ENCODE measurements at regions not wholly inside any gene's neighbourhood (a gene's known extent, or its start where the extent isn't known, plus 50 kb on each side); places are given as distances from the start of the nearest gene placed in this dataset.

DNA sequence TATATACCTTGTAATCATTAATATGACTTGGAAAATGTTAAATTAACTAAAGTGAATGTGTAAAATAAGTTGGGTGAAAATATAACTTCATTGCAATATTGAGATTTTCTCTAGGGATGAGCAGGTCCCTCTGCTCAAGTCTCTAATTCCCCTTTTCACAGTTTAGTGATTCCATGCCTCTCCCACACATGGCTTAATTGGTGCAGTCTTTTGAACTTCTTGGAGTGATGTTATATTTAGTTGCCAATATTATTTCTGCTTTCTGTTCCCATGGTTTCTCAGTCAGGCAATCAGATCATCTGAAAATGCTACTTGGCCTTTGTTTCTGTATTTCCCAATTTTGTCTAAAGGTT is 233.7 kb upstream of the SPOPL start:
- Histone ChIP-seq H3K79me2 (ENCODE audit: insufficient read depth, low read length) (no peaks in the 10 kb centered on the region), H3K9me3 (ENCODE audit: low read length) (no peaks in the 10 kb centered on the region), H3K27ac (ENCODE audit: low read depth, low read length, poor library complexity, severe bottlenecking) (no peak overlapping the region), H3K9ac (ENCODE audit: low read length) (no peak overlapping the region), H3F3A (ENCODE audit: insufficient read depth, low read length) (no peaks in the 10 kb centered on the region), H3K27me3 (ENCODE audit: insufficient read depth, low read length) (no peaks in the 10 kb centered on the region), H4K20me1 (ENCODE audit: insufficient read depth, low read length) (no peaks in the 10 kb centered on the region), H3K9me2 (ENCODE audit: low read depth, low read length) (no peaks in the 10 kb centered on the region; the same call in 1 of the 2 replicates), H3K36me3 (ENCODE audit: insufficient read depth, low read length) (no peaks in the 10 kb centered on the region), H3K4me3 (ENCODE audit: low read depth, low read length, poor library complexity, severe bottlenecking) (no peak overlapping the region), H3K4me1 (ENCODE audit: insufficient read depth, low read length, severe bottlenecking) (no peaks in the 10 kb centered on the region), H3K4me2 (ENCODE audit: low read length) (no peak overlapping the region), H2AFZ (ENCODE audit: low read length) (no peak overlapping the region)
- TF ChIP-seq, protein P1, sequence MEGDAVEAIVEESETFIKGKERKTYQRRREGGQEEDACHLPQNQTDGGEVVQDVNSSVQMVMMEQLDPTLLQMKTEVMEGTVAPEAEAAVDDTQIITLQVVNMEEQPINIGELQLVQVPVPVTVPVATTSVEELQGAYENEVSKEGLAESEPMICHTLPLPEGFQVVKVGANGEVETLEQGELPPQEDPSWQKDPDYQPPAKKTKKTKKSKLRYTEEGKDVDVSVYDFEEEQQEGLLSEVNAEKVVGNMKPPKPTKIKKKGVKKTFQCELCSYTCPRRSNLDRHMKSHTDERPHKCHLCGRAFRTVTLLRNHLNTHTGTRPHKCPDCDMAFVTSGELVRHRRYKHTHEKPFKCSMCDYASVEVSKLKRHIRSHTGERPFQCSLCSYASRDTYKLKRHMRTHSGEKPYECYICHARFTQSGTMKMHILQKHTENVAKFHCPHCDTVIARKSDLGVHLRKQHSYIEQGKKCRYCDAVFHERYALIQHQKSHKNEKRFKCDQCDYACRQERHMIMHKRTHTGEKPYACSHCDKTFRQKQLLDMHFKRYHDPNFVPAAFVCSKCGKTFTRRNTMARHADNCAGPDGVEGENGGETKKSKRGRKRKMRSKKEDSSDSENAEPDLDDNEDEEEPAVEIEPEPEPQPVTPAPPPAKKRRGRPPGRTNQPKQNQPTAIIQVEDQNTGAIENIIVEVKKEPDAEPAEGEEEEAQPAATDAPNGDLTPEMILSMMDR (IDR thresholded peaks at IDR 0.05; ENCODE audit: low read length) = no peak
- no peak for TF ChIP-seq EZH2 (IDR thresholded peaks at IDR 0.05; ENCODE audit: borderline replicate concordance, low read length)

DNA sequence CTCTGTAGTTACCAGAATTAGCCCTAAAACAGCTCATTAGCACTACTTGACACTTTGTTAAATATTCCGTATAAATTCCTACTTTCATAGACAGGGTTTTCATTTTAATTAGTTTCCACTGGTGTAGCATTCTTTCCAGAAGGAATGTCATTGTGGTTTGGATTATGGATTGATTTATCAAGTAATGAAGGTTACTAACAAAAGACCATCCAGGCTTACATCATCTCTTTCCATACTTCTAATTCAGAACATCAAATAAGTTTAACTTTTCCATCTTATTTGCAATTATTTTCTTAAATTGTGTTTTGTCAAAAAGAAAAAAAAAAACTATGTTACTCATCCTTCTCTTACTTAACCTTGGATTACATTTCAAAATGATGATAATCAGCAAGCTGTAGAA is 231.8 kb upstream of the SPOPL start:
- Histone ChIP-seq H2AFZ (ENCODE audit: low read length) (no peak overlapping the region), H3K9ac (ENCODE audit: low read length) (no peak overlapping the region), H4K20me1 (ENCODE audit: insufficient read depth, low read length) (no peaks in the 10 kb centered on the region), H3K4me3 (ENCODE audit: low read depth, low read length, poor library complexity, severe bottlenecking) (no peak overlapping the region), H3K9me3 (ENCODE audit: low read length) (no peaks in the 10 kb centered on the region), H3K4me1 (ENCODE audit: insufficient read depth, low read length, severe bottlenecking) (no peaks in the 10 kb centered on the region), H3K36me3 (ENCODE audit: insufficient read depth, low read length) (no peaks in the 10 kb centered on the region), H3F3A (ENCODE audit: insufficient read depth, low read length) (no peaks in the 10 kb centered on the region), H3K79me2 (ENCODE audit: insufficient read depth, low read length) (no peaks in the 10 kb centered on the region), H3K4me2 (ENCODE audit: low read length) (no peak overlapping the region), H3K27me3 (ENCODE audit: insufficient read depth, low read length) (no peaks in the 10 kb centered on the region), H3K9me2 (ENCODE audit: low read depth, low read length) (no peaks in the 10 kb centered on the region; the same call in 1 of the 2 replicates), H3K27ac (ENCODE audit: low read depth, low read length, poor library complexity, severe bottlenecking) (no peak overlapping the region)
- no peak for TF ChIP-seq EZH2 (IDR thresholded peaks at IDR 0.05; ENCODE audit: borderline replicate concordance, low read length)
- TF ChIP-seq, protein P1 (IDR thresholded peaks at IDR 0.05; ENCODE audit: low read length) = no peak

DNA sequence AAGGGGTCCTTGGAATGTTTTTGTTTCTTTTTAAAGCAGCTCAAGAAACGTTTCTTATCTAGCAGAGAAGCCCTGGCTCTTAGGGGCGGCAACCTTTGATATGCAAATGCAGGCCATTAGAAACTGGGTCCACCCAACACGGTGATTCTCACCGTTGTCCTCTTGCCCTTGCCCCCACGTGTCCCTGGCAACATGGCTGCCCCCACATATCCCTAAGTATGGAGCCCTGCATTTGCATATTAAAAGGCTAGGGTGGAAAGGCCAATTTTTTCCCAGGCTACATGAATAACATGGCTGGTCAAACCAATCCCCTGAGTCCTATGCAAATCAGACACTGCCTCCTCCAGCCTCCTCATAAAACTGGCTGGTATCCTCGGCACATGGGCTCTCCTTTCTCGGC is 230.1 kb upstream of the SPOPL start:
- H2AFZ ChIP-seq (ENCODE audit: low read length) = no peak overlapping the region
- H3K9me3 ChIP-seq (ENCODE audit: low read length) = no peaks in the 10 kb centered on the region
- no peak overlapping the region for H3K4me3 ChIP-seq (ENCODE audit: low read depth, low read length, poor library complexity, severe bottlenecking)
- H3K27me3 ChIP-seq (ENCODE audit: insufficient read depth, low read length) = no peaks in the 10 kb centered on the region
- no peaks in the 10 kb centered on the region for H4K20me1 ChIP-seq (ENCODE audit: insufficient read depth, low read length)
- no peak overlapping the region for H3K4me2 ChIP-seq (ENCODE audit: low read length)
- no peaks in the 10 kb centered on the region for H3K4me1 ChIP-seq (ENCODE audit: insufficient read depth, low read length, severe bottlenecking)
- no peak overlapping the region for H3K27ac ChIP-seq (ENCODE audit: low read depth, low read length, poor library complexity, severe bottlenecking)
- H3K9me2 ChIP-seq (ENCODE audit: low read depth, low read length) = no peaks in the 10 kb centered on the region; the same call in 1 of the 2 replicates
- H3K79me2 ChIP-seq (ENCODE audit: insufficient read depth, low read length) = no peaks in the 10 kb centered on the region
- TF ChIP-seq, protein P1 (IDR thresholded peaks at IDR 0.05; ENCODE audit: low read length) = no peak
- no peak for TF ChIP-seq EZH2 (IDR thresholded peaks at IDR 0.05; ENCODE audit: borderline replicate concordance, low read length)
- H3K36me3 ChIP-seq (ENCODE audit: insufficient read depth, low read length) = no peaks in the 10 kb centered on the region
- no peaks in the 10 kb centered on the region for H3F3A ChIP-seq (ENCODE audit: insufficient read depth, low read length)
- H3K9ac ChIP-seq (ENCODE audit: low read length) = no peak overlapping the region
